Lower leg skin (tissue), 4 donors: ENCODE measurements at regions not wholly inside any gene's neighbourhood (a gene's known extent, or its start where the extent isn't known, plus 50 kb on each side); places are given as distances from the start of the nearest gene placed in this dataset.
A peak's percentile ranks its signal among the peaks of the same experiment; 100 is the strongest.

ENCODE experiments used
- DNase-seq, 2 donors: peaks; one replicate each; pipeline ENCODE4 v3.0.0-alpha.2; 2019; ENCODE audit warnings: low spot score in 2 of 2
- H3K4me3 ChIP-seq: fragments of 200-600 bp; sonication (generic); 2 replicates; pipeline ENCODE4 v1.5.1; 2017; ENCODE audit warnings: mild to moderate bottlenecking, low read depth; ENCODE audit not compliant: poor library complexity, severe bottlenecking
- POLR2A ChIP-seq, 2 donors: fragments of 450-650 bp; IDR thresholded peaks; one replicate each; pipeline ENCODE4 v1.6.1; 2016 to 2017; ENCODE audit warnings: antibody characterized with exemption in 2 of 2, mild to moderate bottlenecking in 1 of 2, moderate library complexity in 1 of 2
- WGBS, 2 donors: methylation state at CpG; one replicate each; pipeline ENCODE4 v1.1.5; 2018; 5-methylcytosine and 5-hydroxymethylcytosine counted together
- intact Hi-C: fragments of 100-400 bp; cut with DNase I; formaldehyde crosslinking; loops from one replicate; pipeline ENCODE4 v1.15.0; 2023; ENCODE audit warnings: low total_unique reads
- TF ChIP-seq, protein P1 (sequence below), 3 donors: fragments of 450-650 bp; IDR thresholded peaks; one replicate each; pipeline ENCODE4 v1.5.1; 2016; ENCODE audit warnings: antibody characterized with exemption in 3 of 3, mild to moderate bottlenecking in 3 of 3, moderate library complexity in 2 of 3

DNA sequence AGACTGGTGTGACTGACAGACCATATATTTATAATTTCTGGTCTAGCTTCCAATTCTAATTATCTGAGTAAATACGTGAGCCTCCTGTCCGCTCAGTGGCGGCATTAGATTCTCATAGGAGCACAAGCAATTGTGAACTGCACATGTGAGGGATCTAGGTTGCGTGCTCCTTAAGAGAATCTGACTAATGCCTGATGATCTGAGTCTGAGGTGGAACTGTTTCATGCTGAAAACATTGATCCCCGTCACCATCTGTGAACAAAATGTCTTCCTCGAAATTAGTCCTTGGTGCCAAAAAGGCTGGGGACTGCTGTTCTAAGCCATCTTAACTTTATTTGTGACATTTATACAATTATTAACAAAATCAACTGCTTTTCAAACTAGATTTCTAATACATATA lies 164.7 kb upstream of the MEOX2 start:
- WGBS, 2 donors, result 72 to 88% methylated on average over 6 of the region's 6 CpGs

DNA sequence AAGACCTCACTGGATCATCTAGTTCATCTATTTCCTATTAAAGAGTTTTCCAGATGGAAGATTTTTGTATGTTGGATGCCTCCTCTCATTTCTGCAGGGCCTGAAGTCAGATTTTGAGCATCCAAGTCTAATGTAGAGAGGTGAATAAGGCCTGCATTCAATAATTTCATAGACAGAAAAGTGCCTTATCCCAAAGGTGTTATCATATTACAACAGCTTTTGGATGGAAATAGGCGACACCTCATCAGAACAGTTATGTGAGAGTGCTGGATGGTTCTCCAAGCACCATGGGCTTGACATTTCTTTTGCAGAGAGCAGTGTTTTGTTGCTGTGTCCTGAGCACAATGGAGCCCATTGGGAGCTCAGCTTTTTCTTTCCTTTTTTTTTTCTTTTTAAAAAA lies 162.4 kb upstream of the MEOX2 start:
- H3K4me3 ChIP-seq, result no peak overlapping the region
- DNase-seq, result no peak
- TF ChIP-seq, protein P1, sequence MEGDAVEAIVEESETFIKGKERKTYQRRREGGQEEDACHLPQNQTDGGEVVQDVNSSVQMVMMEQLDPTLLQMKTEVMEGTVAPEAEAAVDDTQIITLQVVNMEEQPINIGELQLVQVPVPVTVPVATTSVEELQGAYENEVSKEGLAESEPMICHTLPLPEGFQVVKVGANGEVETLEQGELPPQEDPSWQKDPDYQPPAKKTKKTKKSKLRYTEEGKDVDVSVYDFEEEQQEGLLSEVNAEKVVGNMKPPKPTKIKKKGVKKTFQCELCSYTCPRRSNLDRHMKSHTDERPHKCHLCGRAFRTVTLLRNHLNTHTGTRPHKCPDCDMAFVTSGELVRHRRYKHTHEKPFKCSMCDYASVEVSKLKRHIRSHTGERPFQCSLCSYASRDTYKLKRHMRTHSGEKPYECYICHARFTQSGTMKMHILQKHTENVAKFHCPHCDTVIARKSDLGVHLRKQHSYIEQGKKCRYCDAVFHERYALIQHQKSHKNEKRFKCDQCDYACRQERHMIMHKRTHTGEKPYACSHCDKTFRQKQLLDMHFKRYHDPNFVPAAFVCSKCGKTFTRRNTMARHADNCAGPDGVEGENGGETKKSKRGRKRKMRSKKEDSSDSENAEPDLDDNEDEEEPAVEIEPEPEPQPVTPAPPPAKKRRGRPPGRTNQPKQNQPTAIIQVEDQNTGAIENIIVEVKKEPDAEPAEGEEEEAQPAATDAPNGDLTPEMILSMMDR (IDR thresholded peaks at IDR 0.05), result no peak
- no peak for TF ChIP-seq POLR2A (IDR thresholded peaks at IDR 0.05)
- 87 to 95% methylated on average over 1 of the region's 1 CpG for WGBS, 2 donors
- intact Hi-C loops, result no loop called here

More for the DNA sequence above, 164.7 kb upstream of the MEOX2 start:
- TF ChIP-seq, protein P1 (IDR thresholded peaks at IDR 0.05), result no peak
- no peak for TF ChIP-seq POLR2A (IDR thresholded peaks at IDR 0.05)
- H3K4me3 ChIP-seq, result no peak overlapping the region
- no peak for DNase-seq
- intact Hi-C loops, result loop anchor here (5.0 kb wide), 1 partner anchor 61 kb away; no protein-coding TSS in a partner anchor

DNA sequence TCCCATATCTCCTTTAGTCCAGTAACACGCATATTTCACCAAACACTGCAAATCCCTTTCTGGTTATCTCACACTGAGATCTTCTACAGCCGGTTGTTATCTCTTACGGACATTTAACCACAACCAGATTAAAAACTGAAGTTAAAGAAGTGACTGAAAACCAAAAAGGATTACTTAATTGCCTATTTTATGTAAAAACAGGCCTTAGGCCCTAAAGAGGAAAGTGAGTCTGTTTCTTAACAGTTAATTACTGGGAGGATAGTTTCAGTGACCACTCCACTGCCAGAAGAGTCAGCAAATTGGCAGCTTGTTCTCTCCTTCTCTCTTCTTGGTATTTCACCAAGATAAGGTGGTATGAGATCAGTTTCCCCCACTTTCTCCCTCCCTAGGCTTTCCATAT lies 161.9 kb upstream of the MEOX2 start:
- 66 to 69% methylated on average over 3 of the region's 3 CpGs for WGBS, 2 donors
- no peak overlapping the region for H3K4me3 ChIP-seq
- intact Hi-C loops, result no loop called here
- TF ChIP-seq, protein P1 (IDR thresholded peaks at IDR 0.05), result no peak
- TF ChIP-seq POLR2A (IDR thresholded peaks at IDR 0.05), result no peak
- no peak for DNase-seq

DNA sequence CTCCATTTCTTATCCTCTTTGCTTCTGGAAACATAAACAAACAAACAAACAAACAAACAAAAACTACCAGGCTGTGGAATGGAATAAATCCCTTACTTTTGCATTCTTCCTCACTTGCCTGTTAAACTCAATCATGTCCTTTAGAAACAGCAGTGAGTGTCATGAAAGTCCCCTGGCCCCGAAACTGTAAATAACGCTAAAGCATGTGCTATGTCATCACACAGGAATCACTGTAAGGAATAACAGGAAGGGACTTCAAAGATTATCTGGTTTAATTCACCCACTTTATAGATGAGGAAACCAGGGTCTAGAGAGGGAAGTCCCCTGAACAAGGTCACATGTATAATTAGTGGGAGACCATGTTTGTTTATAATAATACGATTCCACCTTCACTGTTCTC lies 159.4 kb upstream of the MEOX2 start:
- TF ChIP-seq, protein P1 (IDR thresholded peaks at IDR 0.05), result no peak
- H3K4me3 ChIP-seq, result no peak overlapping the region
- WGBS, 2 donors, result 81 to 89% methylated on average over 3 of the region's 3 CpGs
- intact Hi-C loops, result no loop called here
- no peak for DNase-seq

DNA sequence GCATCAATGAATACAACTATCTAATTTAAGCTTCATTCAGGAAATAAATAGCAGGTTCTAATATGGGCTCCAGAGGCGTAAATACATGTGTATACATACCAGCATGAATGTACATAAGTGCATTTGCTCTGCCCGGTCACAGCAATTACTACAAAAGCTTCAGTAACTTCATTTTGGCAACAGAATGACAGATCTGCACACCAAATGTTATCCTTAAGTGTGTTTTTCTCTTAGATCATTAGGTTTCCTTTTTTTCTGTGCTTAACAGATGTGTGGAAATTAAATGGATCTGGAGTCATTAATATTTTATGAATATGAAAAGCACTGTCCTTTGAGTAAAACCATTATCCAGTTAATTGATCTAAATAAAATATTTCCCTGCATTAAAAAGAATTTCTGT lies 159.0 kb upstream of the MEOX2 start:
- no peak overlapping the region for H3K4me3 ChIP-seq
- intact Hi-C loops, result no loop called here
- WGBS, 2 donors, result 66 to 74% methylated on average over 2 of the region's 2 CpGs
- TF ChIP-seq, protein P1 (IDR thresholded peaks at IDR 0.05), result no peak
- DNase-seq, result no peak

DNA sequence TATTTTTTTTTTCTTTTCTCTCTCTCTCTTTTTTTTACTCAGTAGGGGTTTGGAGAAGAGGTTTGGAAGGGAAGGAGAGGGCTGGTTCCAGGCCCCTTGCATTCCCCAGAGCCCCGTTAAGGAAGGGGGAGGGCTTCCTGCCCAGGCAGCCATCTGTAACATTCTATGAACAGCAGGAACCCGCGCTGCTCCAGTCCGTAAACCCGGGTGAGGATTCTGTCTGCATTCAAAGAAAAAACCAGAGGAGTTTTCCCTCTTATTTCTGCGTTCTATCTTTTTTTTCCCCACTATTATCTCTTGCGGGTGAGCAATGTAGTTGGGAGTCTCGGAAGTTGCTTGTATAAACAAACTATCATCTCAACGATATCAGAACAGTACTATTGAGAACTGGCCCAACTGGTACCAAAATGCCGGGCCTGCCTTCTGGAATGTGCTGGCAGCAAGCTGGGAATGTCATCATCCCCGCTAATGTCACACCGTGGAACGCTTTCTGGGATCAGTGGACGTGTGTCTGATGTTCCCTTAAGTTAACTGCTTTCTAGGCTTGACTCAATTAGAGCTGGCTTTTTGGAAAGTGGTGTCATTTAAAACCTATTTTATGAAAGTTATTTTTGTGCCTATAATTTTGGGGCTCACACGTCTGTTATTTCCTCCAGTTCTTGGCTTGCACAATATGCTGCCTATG lies 153.1 kb upstream of the MEOX2 start:
- WGBS, 2 donors, result 17 to 22% methylated on average over 15 of the region's 15 CpGs
- TF ChIP-seq, protein P1 (IDR thresholded peaks at IDR 0.05), result no peak
- TF ChIP-seq POLR2A (IDR thresholded peaks at IDR 0.05), result no peak
- peak; percentile 25 to 89 for DNase-seq
- intact Hi-C loops, result no loop called here
- no peak overlapping the region for H3K4me3 ChIP-seq
